ENCODE measurements at regions not wholly inside any gene's neighbourhood (a gene's known extent, or its start where the extent isn't known, plus 50 kb on each side); places are given as distances from the start of the nearest gene placed in this dataset.
A peak's percentile ranks its signal among the peaks of the same experiment; 100 is the strongest.
"Not testable (repeated sequence)": the region's sequence is repeated elsewhere in the genome, so short reads cannot be mapped to it uniquely, and the experiment has no call there.

GRCh38 chr14:83660597-83660996 lies 1869.3 kb upstream of the FLRT2 start:
- DNase-seq, result no peak

GRCh38 chr14:83664389-83664788 lies 1865.6 kb upstream of the FLRT2 start:
- no peak for DNase-seq

GRCh38 chr14:83689265-83689664 lies 1840.7 kb upstream of the FLRT2 start:
- no peak for DNase-seq

- DNase-seq, result no peak
Observed at GRCh38 chr14:83697099-83697498, 1832.8 kb upstream of the FLRT2 start.

GRCh38 chr14:83702619-83703018 lies 1827.3 kb upstream of the FLRT2 start:
- DNase-seq, result no peak

- peak; percentile 16 for DNase-seq
Observed at GRCh38 chr14:83706231-83706954, 1823.6 kb upstream of the FLRT2 start.

GRCh38 chr14:83707056-83707455 lies 1822.9 kb upstream of the FLRT2 start:
- no peak for DNase-seq

- DNase-seq, result no peak
Observed at GRCh38 chr14:83709116-83709515, 1820.8 kb upstream of the FLRT2 start.

GRCh38 chr14:83711046-83711445 lies 1818.9 kb upstream of the FLRT2 start:
- no peak for DNase-seq

GRCh38 chr14:83712418-83713129 lies 1817.4 kb upstream of the FLRT2 start:
- peak; percentile 5 for DNase-seq

- no peak for DNase-seq
Observed at GRCh38 chr14:83713732-83714131, 1816.2 kb upstream of the FLRT2 start.

- no peak for DNase-seq
Observed at GRCh38 chr14:83714151-83714550, 1815.8 kb upstream of the FLRT2 start.

- not testable (repeated sequence) for DNase-seq
Observed at GRCh38 chr14:83719435-83719834, 1810.5 kb upstream of the FLRT2 start.

- no peak for DNase-seq
Observed at GRCh38 chr14:83733670-83734069, 1796.3 kb upstream of the FLRT2 start.

GRCh38 chr14:83734431-83734830 lies 1795.5 kb upstream of the FLRT2 start:
- DNase-seq, result no peak

GRCh38 chr14:83741269-83741668 lies 1788.7 kb upstream of the FLRT2 start:
- no peak for DNase-seq

GRCh38 chr14:83744224-83744623 lies 1785.7 kb upstream of the FLRT2 start:
- DNase-seq, result no peak

- DNase-seq, result no peak
Observed at GRCh38 chr14:83744891-83745290, 1785.1 kb upstream of the FLRT2 start.

- no peak for DNase-seq
Observed at GRCh38 chr14:83746336-83746735, 1783.6 kb upstream of the FLRT2 start.

- DNase-seq, result no peak
Observed at GRCh38 chr14:83757916-83758315, 1772.0 kb upstream of the FLRT2 start.

- DNase-seq, result no peak
Observed at GRCh38 chr14:83764656-83765599, 1765.0 kb upstream of the FLRT2 start.

- no peak for DNase-seq
Observed at GRCh38 chr14:83777516-83777915, 1752.4 kb upstream of the FLRT2 start.

GRCh38 chr14:83779266-83779665 lies 1750.7 kb upstream of the FLRT2 start:
- DNase-seq, result no peak
